Cardiac fibroblast (primary cell): ENCODE measurements at regions not wholly inside any gene's neighbourhood (a gene's known extent, or its start where the extent isn't known, plus 50 kb on each side); places are given as distances from the start of the nearest gene placed in this dataset.
A peak's percentile ranks its signal among the peaks of the same experiment; 100 is the strongest.

Source experiments
- DNase-seq, 2 donors: peaks; one replicate each; pipeline versions ENCODE4 v3.0.0 to v3.0.0-alpha.2; 2010; ENCODE audit warnings: low read depth in 2 of 2
- H3K4me3 ChIP-seq, 2 donors: replicated peaks in 1 of 2; 1 replicate in 1 of 2; 2 replicates in 1 of 2; pipeline ENCODE4 v1.5.1; 2011; ENCODE audit warnings: low read depth in 2 of 2, low read length in 2 of 2, mild to moderate bottlenecking in 2 of 2, moderate library complexity in 1 of 2
- TF ChIP-seq, protein P1 (sequence below): IDR thresholded peaks from one replicate; pipeline ENCODE4 v1.5.1; 2011; ENCODE audit warnings: low read depth, mild to moderate bottlenecking, low read length, inconsistent platforms

DNA sequence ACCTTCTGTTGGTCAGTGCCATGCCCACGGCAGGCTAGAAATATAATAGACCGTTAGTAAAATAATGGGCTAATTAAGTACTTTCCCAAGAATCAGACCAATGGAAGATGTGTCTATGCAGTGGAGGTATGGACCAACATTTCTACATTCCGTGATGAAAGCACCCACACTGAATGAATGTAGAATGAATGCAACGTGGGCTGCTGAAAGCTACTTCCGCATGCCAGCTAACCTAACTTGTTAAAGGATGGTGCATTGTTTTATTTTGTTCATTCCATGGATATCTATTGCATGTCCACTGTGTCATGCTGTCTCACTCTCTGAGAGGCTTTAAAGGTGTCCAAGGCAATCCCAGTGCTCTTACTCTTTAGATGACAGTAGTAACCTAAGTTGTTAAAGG is 112.9 kb upstream of the CAV2 start:
- TF ChIP-seq, protein P1, sequence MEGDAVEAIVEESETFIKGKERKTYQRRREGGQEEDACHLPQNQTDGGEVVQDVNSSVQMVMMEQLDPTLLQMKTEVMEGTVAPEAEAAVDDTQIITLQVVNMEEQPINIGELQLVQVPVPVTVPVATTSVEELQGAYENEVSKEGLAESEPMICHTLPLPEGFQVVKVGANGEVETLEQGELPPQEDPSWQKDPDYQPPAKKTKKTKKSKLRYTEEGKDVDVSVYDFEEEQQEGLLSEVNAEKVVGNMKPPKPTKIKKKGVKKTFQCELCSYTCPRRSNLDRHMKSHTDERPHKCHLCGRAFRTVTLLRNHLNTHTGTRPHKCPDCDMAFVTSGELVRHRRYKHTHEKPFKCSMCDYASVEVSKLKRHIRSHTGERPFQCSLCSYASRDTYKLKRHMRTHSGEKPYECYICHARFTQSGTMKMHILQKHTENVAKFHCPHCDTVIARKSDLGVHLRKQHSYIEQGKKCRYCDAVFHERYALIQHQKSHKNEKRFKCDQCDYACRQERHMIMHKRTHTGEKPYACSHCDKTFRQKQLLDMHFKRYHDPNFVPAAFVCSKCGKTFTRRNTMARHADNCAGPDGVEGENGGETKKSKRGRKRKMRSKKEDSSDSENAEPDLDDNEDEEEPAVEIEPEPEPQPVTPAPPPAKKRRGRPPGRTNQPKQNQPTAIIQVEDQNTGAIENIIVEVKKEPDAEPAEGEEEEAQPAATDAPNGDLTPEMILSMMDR: no peak
- H3K4me3 ChIP-seq: no peak overlapping the region
- DNase-seq: no peak

DNA sequence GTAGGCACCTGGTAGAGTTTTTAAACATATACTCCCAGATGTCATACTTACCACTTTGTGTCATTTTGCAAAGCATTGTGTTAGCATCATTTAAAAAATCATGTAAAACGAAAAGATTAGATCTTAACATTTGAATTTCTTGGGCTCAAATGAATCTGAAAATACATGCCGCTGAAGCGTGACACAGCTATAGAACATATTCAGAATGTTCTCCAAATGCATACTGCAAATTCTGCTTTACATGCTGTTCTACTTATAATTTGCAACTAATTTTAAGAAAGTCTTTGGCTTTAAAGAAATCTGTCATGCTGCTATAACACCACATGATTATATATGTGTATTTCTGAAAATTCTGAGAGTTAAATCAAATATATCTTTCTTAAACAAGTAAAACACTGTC is 109.2 kb upstream of the CAV2 start:
- DNase-seq: no peak
- H3K4me3 ChIP-seq: no peak overlapping the region
- TF ChIP-seq, protein P1: no peak

DNA sequence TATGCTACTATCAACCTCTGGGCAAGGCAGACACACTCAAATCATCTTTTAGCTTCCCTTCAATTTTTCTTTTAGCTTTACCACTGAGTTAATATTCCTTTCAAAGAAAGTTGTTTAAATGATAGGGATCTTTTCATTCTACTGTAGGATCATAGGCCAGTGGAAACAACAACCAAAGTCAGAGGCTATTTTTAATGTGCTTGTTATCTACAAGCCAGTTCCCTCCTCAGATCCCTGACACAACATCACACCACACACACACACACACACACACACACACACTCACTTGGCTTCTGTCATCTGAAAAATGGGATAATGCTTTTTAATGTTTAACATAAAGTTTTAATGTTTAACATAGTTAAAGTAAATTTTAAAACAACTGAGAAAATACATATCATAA is 106.7 kb upstream of the CAV2 start:
- DNase-seq: no peak
- TF ChIP-seq, protein P1: no peak
- no peak overlapping the region for H3K4me3 ChIP-seq

DNA sequence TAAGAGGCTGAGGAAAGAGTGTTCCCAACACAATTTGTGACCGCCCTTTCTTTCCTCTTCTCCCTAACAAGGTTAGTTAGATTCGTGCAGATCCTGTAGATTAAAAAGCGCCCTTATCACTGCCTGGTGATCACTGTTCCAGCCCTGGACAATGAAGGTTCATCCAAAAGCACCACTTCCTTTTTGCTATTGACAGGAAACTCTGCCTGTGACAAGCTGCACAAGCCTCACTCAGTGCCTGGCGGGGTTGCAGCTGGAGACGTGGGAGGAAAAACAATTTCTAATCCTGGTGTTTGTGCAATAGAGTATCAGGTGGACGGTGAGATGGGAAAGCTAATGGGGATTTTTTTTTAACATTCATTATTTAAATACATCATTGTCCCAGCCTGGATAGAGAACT is 105.9 kb upstream of the CAV2 start:
- H3K4me3 ChIP-seq: no peak overlapping the region
- TF ChIP-seq, protein P1: no peak
- peak; percentile 42 to 59 for DNase-seq

DNA sequence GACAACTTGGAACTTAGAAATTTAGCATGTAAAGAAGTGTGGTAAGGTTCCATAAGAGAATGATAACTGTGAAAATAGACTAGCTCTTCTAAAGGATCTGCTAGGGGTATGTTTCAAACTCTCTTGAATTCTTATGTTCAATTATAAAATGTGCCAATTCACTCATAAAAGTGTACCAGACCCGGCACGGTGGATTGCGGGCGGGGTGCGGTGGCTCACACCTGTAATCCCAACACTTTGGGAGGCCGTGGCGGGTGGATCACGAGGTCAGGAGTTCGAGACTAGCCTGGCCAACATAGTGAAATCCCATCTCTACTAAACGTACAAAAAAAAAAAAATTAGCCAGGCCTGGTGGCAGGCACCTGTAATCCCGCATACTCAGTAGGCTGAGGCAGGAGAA is 105.4 kb upstream of the CAV2 start:
- DNase-seq: no peak
- no peak overlapping the region for H3K4me3 ChIP-seq

DNA sequence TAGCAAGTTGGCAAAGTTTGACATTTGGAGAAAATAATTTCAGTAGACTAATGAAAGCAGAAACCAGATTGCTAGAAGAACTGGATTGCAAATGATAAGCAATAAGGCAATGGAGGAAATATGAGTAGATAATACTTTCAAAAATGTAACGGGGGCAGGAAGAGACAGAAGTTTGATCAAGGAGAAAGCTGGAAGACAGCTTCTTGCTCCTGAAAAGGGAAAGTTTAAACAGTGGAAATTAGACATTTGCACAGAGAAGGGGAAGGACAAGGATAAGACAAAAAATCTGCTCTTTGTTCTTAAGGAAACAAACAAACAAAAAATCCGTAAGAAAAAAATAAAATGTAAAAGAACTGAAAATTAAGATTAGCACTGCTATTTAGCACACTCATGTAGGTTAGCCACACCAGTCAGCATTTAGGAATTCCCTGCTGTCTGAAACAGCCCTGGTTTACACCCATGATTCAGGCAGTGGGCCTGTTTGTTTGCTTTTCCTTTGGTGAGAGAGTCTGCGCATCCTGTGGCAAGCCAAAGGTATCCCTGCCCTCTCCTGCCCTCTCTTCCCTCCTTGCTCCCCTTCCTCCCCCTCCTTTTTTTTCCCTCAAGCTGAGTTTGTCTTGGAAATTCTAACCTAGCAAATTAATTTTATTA is 104.3 kb upstream of the CAV2 start:
- peak; percentile 74 to 95 for DNase-seq
- H3K4me3 ChIP-seq: no peak overlapping the region
- TF ChIP-seq, protein P1: no peak

More for the DNA sequence above, 105.4 kb upstream of the CAV2 start:
- TF ChIP-seq, protein P1: no peak

DNA sequence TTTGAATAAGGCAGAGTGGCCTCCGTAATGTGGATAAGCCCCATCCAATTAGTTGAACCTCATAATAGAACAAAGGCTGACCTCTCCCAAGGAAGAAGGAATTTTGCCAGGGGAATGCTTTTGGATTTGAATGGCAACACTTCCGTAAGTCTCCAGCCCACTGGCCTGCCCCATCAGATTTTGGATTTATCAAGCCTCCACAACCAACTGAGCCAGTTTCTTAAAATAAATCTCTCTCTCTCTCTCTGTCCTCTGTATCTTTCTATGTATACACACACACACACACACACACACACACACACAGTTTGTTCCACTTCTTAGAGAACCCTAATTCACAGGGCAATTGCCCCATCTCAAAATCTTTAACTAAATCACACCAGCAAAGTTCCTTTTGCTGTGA is 100.9 kb upstream of the CAV2 start:
- TF ChIP-seq, protein P1: no peak
- H3K4me3 ChIP-seq: no peak overlapping the region
- DNase-seq: no peak
